Psoas muscle (tissue), 7 donors: ENCODE measurements at regions not wholly inside any gene's neighbourhood (a gene's known extent, or its start where the extent isn't known, plus 50 kb on each side); places are given as distances from the start of the nearest gene placed in this dataset.

ENCODE experiments used
- ATAC-seq, 4 donors: fragments of 200-7000 bp; cut with Tn5 transposase; one replicate each; pipeline ENCODE4 v1.9.1; 2020; ENCODE audit warnings: moderate library complexity in 3 of 4, mild to moderate bottlenecking in 2 of 4
- DNase-seq, 2 donors: peaks; one replicate each; pipeline ENCODE4 v3.0.0-alpha.2; 2020
- H3K27ac ChIP-seq: fragments of 200-600 bp; one replicate; pipeline ENCODE4 v1.8.0; 2022
- H3K27me3 ChIP-seq, 3 donors: fragments of 200-600 bp in 1 of 3; one replicate each; pipeline versions ENCODE4 v1.6.1 to v1.8.0; 2013 to 2022; ENCODE audit warnings: low read length in 2 of 3, mild to moderate bottlenecking in 2 of 3, moderate library complexity in 1 of 3; ENCODE audit not compliant: insufficient read depth in 3 of 3
- H3K36me3 ChIP-seq, 2 donors: fragments of 200-600 bp in 1 of 2; one replicate each; pipeline versions ENCODE4 v1.6.1 to v1.8.0; 2013 to 2022; ENCODE audit warnings: low read depth in 1 of 2, mild to moderate bottlenecking in 1 of 2, moderate library complexity in 1 of 2; ENCODE audit not compliant: insufficient read depth in 1 of 2
- H3K4me1 ChIP-seq: fragments of 200-600 bp; one replicate; pipeline ENCODE4 v1.8.0; 2022
- H3K4me3 ChIP-seq: fragments of 200-600 bp; one replicate; pipeline ENCODE4 v1.8.0; 2022; ENCODE audit warnings: mild to moderate bottlenecking
- H3K9me3 ChIP-seq: fragments of 200-600 bp; one replicate; pipeline ENCODE4 v1.8.0; 2022
- WGBS, 3 donors: extraction: QIAGEN DNeasy Blood & Tissue Kit; methylation state at CpG; one replicate each; pipeline versions ENCODE4 v1.1.6 to v1.1.7; 2013; 5-methylcytosine and 5-hydroxymethylcytosine counted together
- intact Hi-C, 2 donors: fragments of 100-400 bp; cut with DNase I; formaldehyde crosslinking; loops; one replicate each; pipeline versions ENCODE4 v1.11.0 to v1.14.2; 2022
- TF ChIP-seq, protein P1 (sequence below): fragments of 200-600 bp; IDR thresholded peaks from one replicate; pipeline ENCODE4 v1.8.0; 2022; ENCODE audit warnings: antibody characterized with exemption
- donor health status: healthy with polysubstance abuse.
- donor health status: DM: no; HTN: no; CAD: no; lungs with moderate emphysema.
- donor health status: Bipolar disorder and iron deficiency.
- donor health status: healthy.
- donor health status: DM: yes; HTN: yes; CAD: no.
- donor health status: DM: no; HTN: no; CAD: no.
- donor health status: DM: yes; HTN: yes; CAD: no.

DNA sequence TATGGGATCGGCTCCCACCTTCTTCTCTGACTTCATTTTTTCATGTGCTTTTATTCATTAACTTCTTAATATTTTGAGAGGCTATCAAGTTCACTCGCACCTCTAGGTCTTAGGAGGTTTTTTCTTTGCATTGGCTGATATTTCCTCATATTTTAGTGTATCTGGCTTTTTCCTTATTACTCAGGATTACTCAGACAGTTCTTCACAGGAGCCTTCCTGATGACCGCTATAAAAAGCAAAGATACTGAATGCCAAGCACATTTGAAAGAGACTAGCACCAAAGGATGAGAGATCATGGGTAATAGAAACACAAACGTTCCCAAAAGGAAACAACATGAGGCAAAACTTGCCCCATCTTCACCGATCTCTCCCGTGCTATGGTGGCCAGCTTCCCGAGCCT is 409.2 kb upstream of the KLF6 start:
- DNase-seq, result no peak
- WGBS, 3 donors, result 92 to 95% (median 93%) methylated on average over 7 of the region's 7 CpGs
- Histone ChIP-seq H3K4me1 (peaks cover 26% of the 10 kb centered on the region), H3K27ac (no peak overlapping the region), H3K36me3 (no peaks in the 10 kb centered on the region), H3K4me3 (no peak overlapping the region), H3K27me3 (no peaks in the 10 kb centered on the region), H3K9me3 (no peaks in the 10 kb centered on the region)
- intact Hi-C loops, result no loop called here
- no peak for ATAC-seq
- TF ChIP-seq, protein P1, sequence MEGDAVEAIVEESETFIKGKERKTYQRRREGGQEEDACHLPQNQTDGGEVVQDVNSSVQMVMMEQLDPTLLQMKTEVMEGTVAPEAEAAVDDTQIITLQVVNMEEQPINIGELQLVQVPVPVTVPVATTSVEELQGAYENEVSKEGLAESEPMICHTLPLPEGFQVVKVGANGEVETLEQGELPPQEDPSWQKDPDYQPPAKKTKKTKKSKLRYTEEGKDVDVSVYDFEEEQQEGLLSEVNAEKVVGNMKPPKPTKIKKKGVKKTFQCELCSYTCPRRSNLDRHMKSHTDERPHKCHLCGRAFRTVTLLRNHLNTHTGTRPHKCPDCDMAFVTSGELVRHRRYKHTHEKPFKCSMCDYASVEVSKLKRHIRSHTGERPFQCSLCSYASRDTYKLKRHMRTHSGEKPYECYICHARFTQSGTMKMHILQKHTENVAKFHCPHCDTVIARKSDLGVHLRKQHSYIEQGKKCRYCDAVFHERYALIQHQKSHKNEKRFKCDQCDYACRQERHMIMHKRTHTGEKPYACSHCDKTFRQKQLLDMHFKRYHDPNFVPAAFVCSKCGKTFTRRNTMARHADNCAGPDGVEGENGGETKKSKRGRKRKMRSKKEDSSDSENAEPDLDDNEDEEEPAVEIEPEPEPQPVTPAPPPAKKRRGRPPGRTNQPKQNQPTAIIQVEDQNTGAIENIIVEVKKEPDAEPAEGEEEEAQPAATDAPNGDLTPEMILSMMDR, result no peak

DNA sequence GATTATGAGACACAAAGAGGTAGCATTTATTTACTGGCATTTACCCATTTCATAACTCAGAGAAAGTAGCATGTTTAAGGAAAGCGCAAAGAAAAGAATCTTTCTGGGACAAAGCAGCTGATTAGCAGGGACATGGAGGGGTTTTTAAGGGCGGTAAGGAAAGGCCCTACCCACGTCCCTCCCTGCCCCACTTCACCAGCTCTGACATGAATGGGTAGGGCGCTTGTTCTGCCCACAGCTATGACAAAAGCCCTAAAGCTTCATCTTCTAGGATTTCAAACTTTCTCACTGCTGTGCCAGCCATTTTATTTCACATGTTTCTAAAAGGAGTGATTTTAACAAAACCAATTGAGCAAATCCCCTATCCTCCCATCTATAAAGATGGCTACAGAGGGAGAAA is 406.9 kb upstream of the KLF6 start:
- H3K4me1 ChIP-seq, result peaks cover 8% of the 10 kb centered on the region
- TF ChIP-seq, protein P1, result no peak
- H3K9me3 ChIP-seq, result no peaks in the 10 kb centered on the region
- ATAC-seq, result no peak
- no peak overlapping the region for H3K4me3 ChIP-seq
- WGBS, 3 donors, result 89 to 96% (median 96%) methylated on average over 4 of the region's 4 CpGs
- no peak overlapping the region for H3K27ac ChIP-seq
- H3K36me3 ChIP-seq, result no peaks in the 10 kb centered on the region
- no peak for DNase-seq
- intact Hi-C loops, result no loop called here
- H3K27me3 ChIP-seq, result no peaks in the 10 kb centered on the region

DNA sequence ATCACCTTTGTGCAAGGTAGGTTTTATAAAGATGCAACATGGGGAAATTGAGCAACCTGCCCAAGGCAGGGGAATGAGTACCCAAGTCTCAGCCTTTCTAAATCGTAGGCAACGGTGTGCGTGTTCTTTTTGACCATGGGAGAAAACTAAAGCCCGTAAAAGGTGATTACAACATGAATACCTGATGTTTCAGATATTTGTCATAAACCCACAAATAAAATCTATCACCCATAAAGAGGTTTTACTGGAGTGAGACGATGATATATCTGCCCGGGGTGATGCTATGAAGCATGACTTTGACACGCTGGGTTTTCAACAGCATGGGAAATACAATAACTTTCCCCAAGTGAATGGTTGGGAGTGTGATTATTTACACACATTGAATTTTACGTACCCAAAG is 406.3 kb upstream of the KLF6 start:
- H3K27me3 ChIP-seq, result no peaks in the 10 kb centered on the region
- no peaks in the 10 kb centered on the region for H3K9me3 ChIP-seq
- 83 to 86% (median 85%) methylated on average over 8 of the region's 8 CpGs for WGBS, 3 donors
- H3K4me3 ChIP-seq, result no peak overlapping the region
- ATAC-seq (no peak), DNase-seq (no peak)
- H3K27ac ChIP-seq, result no peak overlapping the region
- intact Hi-C loops, result no loop called here
- TF ChIP-seq, protein P1, result no peak
- H3K4me1 ChIP-seq, result peaks cover 4% of the 10 kb centered on the region
- no peaks in the 10 kb centered on the region for H3K36me3 ChIP-seq

DNA sequence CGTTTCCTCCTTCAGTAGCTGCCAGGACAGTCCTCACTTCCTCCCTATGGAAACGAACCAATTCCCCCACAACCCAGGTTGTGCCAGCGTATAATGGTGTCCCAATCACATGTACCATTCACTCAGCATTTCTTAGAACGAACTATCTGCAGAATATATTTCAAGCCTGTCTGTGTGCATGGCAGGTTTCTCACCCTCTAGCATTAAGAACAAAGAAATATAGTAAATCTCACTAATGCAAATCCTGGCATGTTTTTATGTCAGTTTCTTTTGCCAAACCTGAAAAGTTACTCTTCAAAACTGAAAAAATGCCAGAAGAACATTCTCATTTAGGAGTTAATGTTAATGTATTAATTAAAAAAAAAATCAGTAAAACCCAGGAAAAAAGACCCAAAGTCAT is 405.9 kb upstream of the KLF6 start:
- no peak overlapping the region for H3K27ac ChIP-seq
- no peak for ATAC-seq
- TF ChIP-seq, protein P1, result no peak
- 82 to 90% (median 84%) methylated on average over 4 of the region's 4 CpGs for WGBS, 3 donors
- intact Hi-C loops, result no loop called here
- no peaks in the 10 kb centered on the region for H3K36me3 ChIP-seq
- H3K4me3 ChIP-seq, result no peak overlapping the region
- H3K27me3 ChIP-seq, result no peaks in the 10 kb centered on the region
- no peaks in the 10 kb centered on the region for H3K4me1 ChIP-seq
- no peaks in the 10 kb centered on the region for H3K9me3 ChIP-seq
- DNase-seq, result no peak

DNA sequence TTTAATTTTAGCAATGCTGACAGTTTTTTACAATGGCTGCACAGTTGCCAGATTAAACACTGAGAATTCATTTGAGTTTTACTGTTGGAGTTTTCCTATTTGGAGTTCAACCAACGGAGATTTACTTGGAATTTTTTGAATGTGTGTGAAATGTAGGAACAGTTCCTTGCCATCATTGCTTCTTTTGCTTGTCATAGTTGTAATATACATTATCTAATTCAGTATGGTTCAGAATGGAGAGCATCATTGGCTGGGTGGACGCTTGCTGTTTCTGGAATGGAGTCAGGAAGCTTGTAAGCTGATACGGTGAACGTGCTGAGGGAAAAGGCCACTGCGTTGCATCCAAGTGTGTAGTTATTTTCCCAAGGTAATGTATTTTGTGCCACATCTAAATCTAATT is 404.3 kb upstream of the KLF6 start:
- 27 to 41% (median 31%) methylated on average over 5 of the region's 5 CpGs for WGBS, 3 donors
- no peak overlapping the region for H3K27ac ChIP-seq
- H3K27me3 ChIP-seq, result no peaks in the 10 kb centered on the region
- no peak overlapping the region for H3K4me3 ChIP-seq
- intact Hi-C loops, result no loop called here
- no peaks in the 10 kb centered on the region for H3K9me3 ChIP-seq
- no peaks in the 10 kb centered on the region for H3K4me1 ChIP-seq
- TF ChIP-seq, protein P1, result no peak
- no peak for DNase-seq
- ATAC-seq, result no peak
- H3K36me3 ChIP-seq, result no peaks in the 10 kb centered on the region
